ENCODE measurements at regions not wholly inside any gene's neighbourhood (a gene's known extent, or its start where the extent isn't known, plus 50 kb on each side); places are given as distances from the start of the nearest gene placed in this dataset.

DNA sequence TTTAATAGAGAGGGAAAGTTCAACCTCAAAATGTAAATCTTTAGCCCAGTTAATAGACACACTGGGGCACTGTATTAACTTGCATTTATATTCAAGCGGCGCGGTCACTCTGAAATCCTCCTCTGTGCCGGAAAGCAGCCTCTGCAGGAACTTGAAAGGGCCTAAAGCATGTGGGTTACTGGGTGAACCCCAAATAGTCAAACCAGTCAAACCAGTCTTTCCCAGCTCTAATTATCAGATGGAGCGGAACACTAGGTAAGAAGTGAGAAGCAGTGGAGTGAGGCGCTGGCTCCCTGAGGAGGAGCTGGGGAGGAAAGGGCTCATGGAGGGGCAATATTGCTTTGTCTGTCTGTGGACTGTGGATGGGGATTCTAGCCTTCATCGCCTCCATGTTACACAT, 531.3 kb downstream of the QKI start:
- Histone ChIP-seq H3K9me3 (ENCODE audit: low read depth) (no peaks in the 10 kb centered on the region), H4K20me1 (ENCODE audit: insufficient read depth) (no peaks in the 10 kb centered on the region), H3K4me3 (no peak overlapping the region), H3K27ac (no peak overlapping the region), H2AFZ (no peak overlapping the region), H3K4me2 (ENCODE audit: unreplicated experiment) (no peak overlapping the region), H3F3A (ENCODE audit: insufficient read depth) (no peaks in the 10 kb centered on the region), H3K27me3 (replicated peaks; ENCODE audit: insufficient read depth) (peaks cover 7% of the 10 kb centered on the region), H3K9me2 (ENCODE audit: insufficient read depth) (no peaks in the 10 kb centered on the region), H3K79me2 (ENCODE audit: insufficient read depth) (no peaks in the 10 kb centered on the region), H3K36me3 (ENCODE audit: low read depth) (no peaks in the 10 kb centered on the region), H3K4me1 (ENCODE audit: insufficient read depth) (no peaks in the 10 kb centered on the region), H3K9ac (no peak overlapping the region)
- 84 to 91% methylated on average over 7 of the region's 7 CpGs for WGBS, 2 experiments (ENCODE audit: low coverage in 1 of 2, low lambda C conversion rate in 2 of 2, missing lambda C conversion rate in 2 of 2)
- in situ Hi-C loops (cut with MboI), result no loop called here
- no peak for DNase-seq
- TF ChIP-seq EZH2 (IDR thresholded peaks at IDR 0.05; ENCODE audit: insufficient read depth, poor library complexity, severe bottlenecking) (no peak), EZH2phosphoT487 (IDR thresholded peaks at IDR 0.05; ENCODE audit: insufficient read depth, low read depth) (no peak)

DNA sequence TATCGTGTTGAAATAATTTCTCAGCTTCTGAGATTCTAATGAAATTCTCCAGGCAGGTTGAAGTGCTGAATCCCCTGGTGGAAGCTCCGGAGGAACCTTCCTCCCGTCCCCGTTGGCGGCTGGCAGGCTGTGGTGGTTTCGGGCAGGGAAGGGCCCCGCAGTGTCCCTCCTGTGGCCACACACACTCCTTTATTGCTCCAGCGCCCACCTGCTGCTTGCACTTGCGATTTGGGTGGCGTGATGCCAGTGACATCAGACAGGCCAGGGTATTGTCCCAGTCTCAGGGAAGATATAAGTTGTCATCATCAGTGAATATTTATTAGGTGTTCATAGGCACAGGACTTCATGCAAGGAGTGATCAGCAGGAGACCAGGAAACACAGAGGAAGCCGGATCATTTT, 530.4 kb downstream of the QKI start:
- 71 to 72% methylated on average over 11 of the region's 11 CpGs for WGBS, 2 experiments (ENCODE audit: low coverage in 1 of 2, low lambda C conversion rate in 2 of 2, missing lambda C conversion rate in 2 of 2)
- no peaks in the 10 kb centered on the region for H3K36me3 ChIP-seq (ENCODE audit: low read depth)

DNA sequence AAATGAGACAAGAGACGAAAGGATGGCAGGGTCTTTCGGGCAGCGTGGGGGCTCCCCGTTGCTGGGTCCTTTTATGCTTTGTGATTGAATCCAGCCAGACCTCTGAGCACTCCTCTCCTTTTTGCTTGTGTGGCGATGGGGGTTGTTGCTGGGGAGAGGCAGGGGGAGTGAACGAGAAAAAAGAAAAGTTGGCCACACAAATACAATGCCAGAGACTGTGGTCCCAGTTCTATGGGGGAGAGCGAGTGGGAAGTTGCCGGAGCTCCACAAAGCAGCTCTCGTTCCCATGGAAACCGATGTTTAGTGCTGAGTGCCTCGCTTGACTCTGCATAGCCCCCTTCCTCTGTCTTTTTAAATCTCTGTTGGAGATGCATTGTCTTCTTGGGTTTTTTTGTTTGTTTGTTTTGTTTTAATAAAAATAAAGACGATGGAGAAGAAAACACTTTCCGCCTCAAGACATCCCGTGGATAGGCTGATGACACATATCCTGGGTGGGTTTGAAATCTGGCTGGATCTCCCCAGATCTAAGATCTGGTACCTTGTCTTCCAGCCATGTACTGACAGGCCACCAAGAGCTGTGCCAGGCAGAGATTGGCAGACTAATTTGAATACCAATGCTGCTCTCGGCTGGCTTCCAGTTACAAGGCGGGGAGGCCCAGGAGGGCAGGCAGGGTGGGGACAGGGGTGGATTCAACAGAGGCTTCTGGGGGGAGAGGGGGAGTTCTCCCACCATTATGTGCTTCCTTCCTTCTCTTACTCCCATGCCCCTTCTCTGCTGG, 529.3 kb downstream of the QKI start:
- H3K9me2 ChIP-seq (ENCODE audit: insufficient read depth), result no peaks in the 10 kb centered on the region
- H3F3A ChIP-seq (ENCODE audit: insufficient read depth), result no peaks in the 10 kb centered on the region
- in situ Hi-C loops (cut with MboI), result no loop called here
- WGBS, 2 experiments (ENCODE audit: low coverage in 1 of 2, low lambda C conversion rate in 2 of 2, missing lambda C conversion rate in 2 of 2), result 4 to 5% methylated on average over 16 of the region's 16 CpGs
- H3K79me2 ChIP-seq (ENCODE audit: insufficient read depth), result no peaks in the 10 kb centered on the region
- DNase-seq, result no peak
- H3K36me3 ChIP-seq (ENCODE audit: low read depth), result no peaks in the 10 kb centered on the region
- H3K27me3 ChIP-seq (replicated peaks; ENCODE audit: insufficient read depth), result peaks cover 7% of the 10 kb centered on the region
- H2AFZ ChIP-seq, result no peak overlapping the region
- H3K27ac ChIP-seq, result no peak overlapping the region
- TF ChIP-seq EZH2phosphoT487 (IDR thresholded peaks at IDR 0.05; ENCODE audit: insufficient read depth, low read depth) (no peak), EZH2 (IDR thresholded peaks at IDR 0.05; ENCODE audit: insufficient read depth, poor library complexity, severe bottlenecking) (no peak)
- H3K4me2 ChIP-seq (ENCODE audit: unreplicated experiment), result no peak overlapping the region
- no peaks in the 10 kb centered on the region for H3K4me1 ChIP-seq (ENCODE audit: insufficient read depth)
- no peaks in the 10 kb centered on the region for H4K20me1 ChIP-seq (ENCODE audit: insufficient read depth)
- no peaks in the 10 kb centered on the region for H3K9me3 ChIP-seq (ENCODE audit: low read depth)
- no peak overlapping the region for H3K9ac ChIP-seq
- no peak overlapping the region for H3K4me3 ChIP-seq

More for the DNA sequence above, 530.4 kb downstream of the QKI start:
- DNase-seq, result no peak
- Histone ChIP-seq H2AFZ (no peak overlapping the region), H3K79me2 (ENCODE audit: insufficient read depth) (no peaks in the 10 kb centered on the region), H3K27me3 (replicated peaks; ENCODE audit: insufficient read depth) (peaks cover 7% of the 10 kb centered on the region), H3K4me3 (no peak overlapping the region), H3K9ac (no peak overlapping the region), H3F3A (ENCODE audit: insufficient read depth) (no peaks in the 10 kb centered on the region), H3K4me1 (ENCODE audit: insufficient read depth) (no peaks in the 10 kb centered on the region), H3K4me2 (ENCODE audit: unreplicated experiment) (no peak overlapping the region), H3K9me3 (ENCODE audit: low read depth) (no peaks in the 10 kb centered on the region), H4K20me1 (ENCODE audit: insufficient read depth) (no peaks in the 10 kb centered on the region), H3K9me2 (ENCODE audit: insufficient read depth) (no peaks in the 10 kb centered on the region), H3K27ac (no peak overlapping the region)
- no peak for TF ChIP-seq EZH2phosphoT487 (IDR thresholded peaks at IDR 0.05; ENCODE audit: insufficient read depth, low read depth)
- no peak for TF ChIP-seq EZH2 (IDR thresholded peaks at IDR 0.05; ENCODE audit: insufficient read depth, poor library complexity, severe bottlenecking)
- in situ Hi-C loops (cut with MboI), result no loop called here

DNA sequence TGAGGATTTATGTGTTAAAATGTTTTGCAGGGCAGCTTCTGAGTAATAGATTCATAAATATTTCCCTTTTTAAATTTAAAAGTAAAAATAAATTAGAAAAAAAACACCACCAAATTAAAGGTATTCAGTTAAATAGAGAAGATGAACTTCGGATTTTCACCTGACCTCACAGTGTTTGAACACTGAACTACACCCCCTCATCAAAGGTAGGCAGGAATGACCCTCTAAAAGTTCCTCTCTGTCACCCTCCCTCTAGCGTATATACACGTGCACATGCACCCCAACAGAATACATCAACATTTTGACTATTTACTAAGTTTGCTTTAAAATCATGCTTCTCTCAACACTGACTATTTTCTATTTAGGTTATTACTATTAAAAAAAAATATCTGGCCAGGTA, 528.3 kb downstream of the QKI start:
- no peak overlapping the region for H3K4me2 ChIP-seq (ENCODE audit: unreplicated experiment)
- H3K9ac ChIP-seq, result no peak overlapping the region
- no peaks in the 10 kb centered on the region for H3K36me3 ChIP-seq (ENCODE audit: low read depth)
- TF ChIP-seq EZH2phosphoT487 (IDR thresholded peaks at IDR 0.05; ENCODE audit: insufficient read depth, low read depth) (no peak), EZH2 (IDR thresholded peaks at IDR 0.05; ENCODE audit: insufficient read depth, poor library complexity, severe bottlenecking) (no peak)
- H3K79me2 ChIP-seq (ENCODE audit: insufficient read depth), result no peaks in the 10 kb centered on the region
- in situ Hi-C loops (cut with MboI), result no loop called here
- no peaks in the 10 kb centered on the region for H3K4me1 ChIP-seq (ENCODE audit: insufficient read depth)
- H3K27ac ChIP-seq, result no peak overlapping the region
- H3K4me3 ChIP-seq, result no peak overlapping the region
- DNase-seq, result no peak
- 50 to 57% methylated on average over 3 of the region's 3 CpGs for WGBS, 2 experiments (ENCODE audit: low coverage in 1 of 2, low lambda C conversion rate in 2 of 2, missing lambda C conversion rate in 2 of 2)
- H2AFZ ChIP-seq, result no peak overlapping the region
- H3K9me3 ChIP-seq (ENCODE audit: low read depth), result no peaks in the 10 kb centered on the region
- no peaks in the 10 kb centered on the region for H4K20me1 ChIP-seq (ENCODE audit: insufficient read depth)
- H3K9me2 ChIP-seq (ENCODE audit: insufficient read depth), result no peaks in the 10 kb centered on the region
- H3F3A ChIP-seq (ENCODE audit: insufficient read depth), result no peaks in the 10 kb centered on the region
- peaks cover 7% of the 10 kb centered on the region for H3K27me3 ChIP-seq (replicated peaks; ENCODE audit: insufficient read depth)
